H1 (cell line): ENCODE measurements at regions not wholly inside any gene's neighbourhood (a gene's known extent, or its start where the extent isn't known, plus 50 kb on each side); places are given as distances from the start of the nearest gene placed in this dataset.

ENCODE experiments used
- CTCF ChIA-PET: fragments of 300-600 bp; sonication (Branson Sonifier 250); formaldehyde crosslinking; loops from one replicate; lab custom pipeline; 2021; ENCODE audit not compliant: partially characterized antibody; lab: Charles Lee
- POLR2A ChIA-PET: fragments of 300-600 bp; sonication (Branson Sonifier 250); formaldehyde crosslinking; loops from one replicate; lab custom pipeline; 2021; ENCODE audit warnings: inconsistent platforms; ENCODE audit not compliant: partially characterized antibody; lab: Charles Lee
- DNase-seq, 2 experiments: peaks; one replicate each; pipeline versions ENCODE4 v3.0.0 to v3.0.0-alpha.2; 2010 to 2022; ENCODE audit warnings: low spot score in 2 of 2, low read depth in 1 of 2, mixed read lengths in 1 of 2
- FAIRE-seq: peaks from 2 replicates; lab custom pipeline; 2011; peaks lifted over from hg19 to GRCh38; lab: Jason Lieb, UNC
- H2AFZ ChIP-seq: 2 replicates; pipeline ENCODE4 v1.8.1; 2012; ENCODE audit warnings: low read length, inconsistent platforms
- H2AK5ac ChIP-seq: 2 replicates; pipeline ENCODE4 v1.6.1; 2013; ENCODE audit warnings: low read depth, low read length
- H2BK120ac ChIP-seq: replicated peaks from 2 replicates; pipeline ENCODE3; 2013; ENCODE audit warnings: low read depth, low read length, inconsistent platforms
- H2BK12ac ChIP-seq: 2 replicates; pipeline ENCODE4 v1.6.1; 2013; ENCODE audit warnings: low read depth, low read length
- H2BK15ac ChIP-seq: 2 replicates; pipeline ENCODE4 v1.6.1; 2013; ENCODE audit warnings: low read length
- H2BK20ac ChIP-seq: 2 replicates; pipeline ENCODE4 v1.6.1; 2013; ENCODE audit warnings: low read length
- H2BK5ac ChIP-seq: 2 replicates; pipeline ENCODE4 v1.6.1; 2013; ENCODE audit warnings: low read depth, low read length
- H3K14ac ChIP-seq: 2 replicates; pipeline ENCODE4 v1.6.1; 2013; ENCODE audit warnings: inconsistent platforms; ENCODE audit not compliant: insufficient read length
- H3K18ac ChIP-seq: 2 replicates; pipeline ENCODE4 v1.6.1; 2013; ENCODE audit warnings: low read length; ENCODE audit errors: extremely low read depth
- H3K23ac ChIP-seq: 2 replicates; pipeline ENCODE4 v1.6.1; 2013; ENCODE audit warnings: inconsistent platforms; ENCODE audit not compliant: insufficient read length
- H3K23me2 ChIP-seq: 2 replicates; pipeline ENCODE4 v1.6.1; 2013; ENCODE audit warnings: low read depth, low read length
- H3K27ac ChIP-seq: 2 replicates; pipeline ENCODE4 v1.6.1; 2011; ENCODE audit warnings: low read depth, low read length, inconsistent platforms
- H3K27me3 ChIP-seq, 4 experiments: replicated peaks in 1 of 4; 1 replicate in 1 of 4; 2 replicates in 3 of 4; pipeline versions ENCODE4 v1.6.1 to v1.8.1; 2011 to 2013; ENCODE audit warnings: low read length in 3 of 4, mild to moderate bottlenecking in 3 of 4, inconsistent platforms in 2 of 4, mixed read lengths in 2 of 4, moderate library complexity in 1 of 4; ENCODE audit not compliant: control insufficient read depth in 3 of 4, insufficient read depth in 3 of 4; ENCODE audit errors: extremely low read depth in 1 of 4
- H3K36me3 ChIP-seq, 4 experiments: 2 replicates each; pipeline versions ENCODE4 v1.6.1 to v1.8.1; 2011 to 2013; ENCODE audit warnings: mild to moderate bottlenecking in 4 of 4, low read length in 3 of 4, moderate library complexity in 2 of 4, control low read depth in 1 of 4, inconsistent platforms in 1 of 4; ENCODE audit not compliant: insufficient read depth in 4 of 4, control insufficient read depth in 2 of 4
- H3K4ac ChIP-seq: replicated peaks from 2 replicates; pipeline ENCODE3; 2013; ENCODE audit warnings: low read length, low read depth, mixed read lengths, inconsistent platforms; ENCODE audit not compliant: insufficient read length
- H3K4me1 ChIP-seq, 4 experiments: replicated peaks in 1 of 4; 1 replicate in 1 of 4; 2 replicates in 3 of 4; pipeline versions ENCODE4 v1.6.1 to v1.8.1; 2011 to 2013; ENCODE audit warnings: low read length in 3 of 4, inconsistent platforms in 2 of 4, mixed read lengths in 1 of 4; ENCODE audit not compliant: insufficient read depth in 4 of 4, control insufficient read depth in 3 of 4
- H3K4me2 ChIP-seq, 2 experiments: 2 replicates each; pipeline versions ENCODE4 v1.6.1 to v1.8.1; 2011 to 2013; ENCODE audit warnings: low read depth in 2 of 2, low read length in 2 of 2, control low read depth in 1 of 2, inconsistent platforms in 1 of 2, mild to moderate bottlenecking in 1 of 2; ENCODE audit not compliant: insufficient read depth in 1 of 2
- H3K4me3 ChIP-seq, 4 experiments: fragments of 200-600, 300-600 bp in 1 of 4; sonication (generic), shearing (Covaris generic), sonication (Bioruptor Twin) in 1 of 4; 2 replicates each; pipeline versions ENCODE4 v1.5.1 to v1.8.1; 2011 to 2016; ENCODE audit warnings: low read length in 4 of 4, low read depth in 3 of 4, control low read depth in 2 of 4, inconsistent platforms in 2 of 4, mild to moderate bottlenecking in 2 of 4, mixed read lengths in 1 of 4, moderate library complexity in 1 of 4; ENCODE audit not compliant: insufficient read depth in 2 of 4; ENCODE audit errors: extremely low read depth in 1 of 4
- H3K56ac ChIP-seq: replicated peaks from 2 replicates; pipeline ENCODE3; 2013; ENCODE audit warnings: low read depth, mild to moderate bottlenecking, mixed read lengths, low read length, inconsistent platforms; ENCODE audit not compliant: insufficient read length
- H3K79me1 ChIP-seq: 2 replicates; pipeline ENCODE4 v1.6.1; 2013; ENCODE audit warnings: low read depth, low read length, control low read depth
- H3K79me2 ChIP-seq, 2 experiments: 2 replicates each; pipeline versions ENCODE4 v1.6.1 to v1.8.1; 2012 to 2013; ENCODE audit warnings: low read length in 2 of 2, mild to moderate bottlenecking in 2 of 2, inconsistent platforms in 1 of 2; ENCODE audit not compliant: insufficient read depth in 2 of 2, control insufficient read depth in 1 of 2
- H3K9ac ChIP-seq, 4 experiments: replicated peaks in 1 of 4; 1 replicate in 1 of 4; 2 replicates in 3 of 4; pipeline versions ENCODE4 v1.6.1 to v1.8.1; 2011 to 2013; ENCODE audit warnings: low read depth in 3 of 4, low read length in 3 of 4, control low read depth in 2 of 4, mild to moderate bottlenecking in 2 of 4, moderate library complexity in 2 of 4, inconsistent platforms in 1 of 4; ENCODE audit errors: extremely low read depth in 1 of 4
- H3K9me3 ChIP-seq, 2 experiments: 2 replicates each; pipeline versions ENCODE4 v1.6.1 to v1.8.1; 2012 to 2013; ENCODE audit warnings: mild to moderate bottlenecking in 2 of 2, moderate library complexity in 2 of 2, control low read depth in 1 of 2, inconsistent platforms in 1 of 2, low read depth in 1 of 2, low read length in 1 of 2, mixed read lengths in 1 of 2; ENCODE audit not compliant: insufficient read depth in 2 of 2
- H4K20me1 ChIP-seq, 2 experiments: replicated peaks in 1 of 2; 2 replicates each; pipeline versions ENCODE3 to v1.8.1; 2011 to 2013; ENCODE audit warnings: inconsistent platforms in 2 of 2, low read length in 2 of 2, mild to moderate bottlenecking in 1 of 2; ENCODE audit not compliant: insufficient read depth in 2 of 2, control insufficient read depth in 1 of 2
- H4K5ac ChIP-seq: 2 replicates; pipeline ENCODE4 v1.6.1; 2013; ENCODE audit warnings: low read length, low read depth, mixed read lengths, inconsistent platforms; ENCODE audit not compliant: insufficient read length
- H4K8ac ChIP-seq: 2 replicates; pipeline ENCODE4 v1.8.0; 2013; ENCODE audit warnings: mild to moderate bottlenecking, moderate library complexity, low read length, inconsistent platforms; ENCODE audit not compliant: insufficient read depth; ENCODE audit errors: extremely low read depth
- H4K91ac ChIP-seq: replicated peaks from 2 replicates; pipeline ENCODE3; 2013; ENCODE audit warnings: low read length, mixed read lengths, inconsistent platforms; ENCODE audit not compliant: insufficient read length
- CBX5 ChIP-seq: fragments of 300-800, 300-1000 bp; sonication (generic); IDR thresholded peaks from 2 replicates; pipeline ENCODE4 v1.7.1; 2016; ENCODE audit warnings: antibody characterized with exemption, low read length, low read depth
- CHD1 ChIP-seq: IDR thresholded peaks from 2 replicates; pipeline ENCODE4 v1.6.1; 2012; ENCODE audit warnings: low read depth, low read length, improper control_type of control experiment
- RXRA ChIP-seq: IDR thresholded peaks from 2 replicates; pipeline ENCODE4 v1.6.1; 2011; ENCODE audit warnings: low read depth, mild to moderate bottlenecking, low read length, moderate library complexity; ENCODE audit not compliant: insufficient read depth
- WGBS, 2 experiments: shearing (Covaris generic) in 1 of 2; methylation state at CpG; one replicate each; pipeline versions ENCODE4 v1.1.6 to v1.1.7; 2013 to 2015; ENCODE audit warnings: low lambda C conversion rate in 2 of 2, mixed read lengths in 2 of 2, inconsistent platforms in 1 of 2, low coverage in 1 of 2, missing lambda C conversion rate in 1 of 2; ENCODE audit not compliant: insufficient replicate concordance in 2 of 2, insufficient coverage in 1 of 2, insufficient read length in 1 of 2; ENCODE audit errors: extremely low coverage in 1 of 2, missing lambda C conversion rate in 1 of 2; 5-methylcytosine and 5-hydroxymethylcytosine counted together

DNA sequence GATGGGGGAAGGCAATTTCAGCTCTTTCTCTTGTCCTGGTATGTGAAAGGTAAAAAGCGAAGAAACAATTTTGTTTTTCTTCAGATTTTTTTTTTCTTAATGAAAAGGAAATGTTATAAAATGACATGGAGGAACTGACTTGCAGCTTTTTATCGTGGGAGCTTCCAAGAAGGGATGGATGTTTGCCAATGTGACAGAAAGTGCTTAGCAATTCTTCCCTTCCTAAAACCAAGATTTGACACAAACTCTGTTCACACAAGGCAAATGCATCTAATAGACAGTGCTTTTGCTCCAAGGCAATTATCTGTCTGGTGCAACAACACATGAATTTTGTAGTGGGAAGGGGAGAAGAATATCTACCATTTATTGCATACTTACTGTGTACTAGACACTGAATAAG is 988.5 kb downstream of the CDH11 start:
- no peak overlapping the region for H2BK5ac ChIP-seq
- no peak overlapping the region for H2AK5ac ChIP-seq
- no peak overlapping the region for H3K9ac ChIP-seq
- TF ChIP-seq RXRA, result no peak
- no peak for TF ChIP-seq CHD1
- TF ChIP-seq CBX5, result no peak
- TF ChIP-seq, all 59 proteins: peak for 0
- no peak overlapping the region; the same call in 1 of the 2 replicates for H2AFZ ChIP-seq
- POLR2A ChIA-PET, result no interaction called here
- H3K27me3 ChIP-seq, result no peaks in the 10 kb centered on the region
- no peak overlapping the region for H3K4me2 ChIP-seq
- H3K23me2 ChIP-seq, result no peaks in the 10 kb centered on the region
- H3K18ac ChIP-seq, result no peak overlapping the region
- no peak overlapping the region for H3K4ac ChIP-seq
- no peak overlapping the region for H3K56ac ChIP-seq
- no peaks in the 10 kb centered on the region for H4K20me1 ChIP-seq
- WGBS, 2 experiments, result 93% methylated on average over 2 of the region's 2 CpGs; no CpG with 5 or more reads in 1 of the 2 experiments
- no peak overlapping the region for H4K5ac ChIP-seq
- H3K4me1 ChIP-seq, result no peaks in the 10 kb centered on the region; a peak in 1 of 7 replicates
- H3K36me3 ChIP-seq, result no peaks in the 10 kb centered on the region
- FAIRE-seq (no peak), DNase-seq (no peak)
- no peak overlapping the region for H4K8ac ChIP-seq
- H2BK12ac ChIP-seq, result no peak overlapping the region
- H3K14ac ChIP-seq, result no peak overlapping the region
- no peaks in the 10 kb centered on the region for H3K79me1 ChIP-seq
- H2BK20ac ChIP-seq, result no peak overlapping the region
- no peak overlapping the region for H3K27ac ChIP-seq
- no peak overlapping the region for H3K23ac ChIP-seq
- H3K79me2 ChIP-seq, result no peaks in the 10 kb centered on the region
- no peak overlapping the region for H2BK15ac ChIP-seq
- no peak overlapping the region for H4K91ac ChIP-seq
- no peaks in the 10 kb centered on the region for H3K9me3 ChIP-seq
- no peak overlapping the region for H2BK120ac ChIP-seq
- H3K4me3 ChIP-seq, result no peak overlapping the region
- CTCF ChIA-PET, result interaction anchor here (0.6 to 0.9 kb wide), 2 partner anchors 8 to 1172 kb away, joined by 3 to 4 read pairs; no protein-coding TSS in a partner anchor
